SU-DHL-6 (cell line): ENCODE measurements at regions not wholly inside any gene's neighbourhood (a gene's known extent, or its start where the extent isn't known, plus 50 kb on each side); places are given as distances from the start of the nearest gene placed in this dataset.

ENCODE experiments used
- H2AFZ ChIP-seq: fragments of 200-600 bp; sonication (generic); 2 replicates; pipeline ENCODE4 v1.6.1; 2014; ENCODE audit warnings: low read depth, mild to moderate bottlenecking, moderate library complexity, mixed read lengths, antibody characterized with exemption, low read length; ENCODE audit not compliant: severe bottlenecking
- H3F3A ChIP-seq: fragments of 200-600 bp; shearing (Covaris generic); 2 replicates; pipeline ENCODE4 v1.6.0; 2016; ENCODE audit warnings: antibody characterized with exemption, mild to moderate bottlenecking; ENCODE audit not compliant: insufficient read depth
- H3K27ac ChIP-seq: fragments of 200-600 bp; sonication (generic); 2 replicates; pipeline ENCODE4 v1.5.1; 2016; ENCODE audit warnings: low read depth, mild to moderate bottlenecking, low read length, moderate library complexity, mixed read lengths
- H3K27me3 ChIP-seq: fragments of 200-600 bp; sonication (generic), shearing (Covaris generic); 2 replicates; pipeline ENCODE4 v1.6.0; 2014; ENCODE audit warnings: mild to moderate bottlenecking, low read length
- H3K36me3 ChIP-seq: fragments of 200-600 bp; sonication (generic); 2 replicates; pipeline ENCODE4 v1.6.1; 2014; ENCODE audit warnings: mild to moderate bottlenecking, low read length, mixed read lengths
- H3K4me2 ChIP-seq: fragments of 300-600, 200-600 bp; shearing (Covaris generic), sonication (generic); 2 replicates; pipeline ENCODE4 v1.6.0; 2014; ENCODE audit warnings: low read length, low read depth, mild to moderate bottlenecking; ENCODE audit not compliant: poor library complexity, severe bottlenecking
- H3K4me3 ChIP-seq: fragments of 200-600 bp; sonication (generic); 2 replicates; pipeline ENCODE4 v1.5.1; 2014; ENCODE audit warnings: antibody characterized with exemption, low read length, mild to moderate bottlenecking, mixed read lengths; ENCODE audit not compliant: insufficient read depth, poor library complexity, severe bottlenecking
- H3K79me2 ChIP-seq: fragments of 200-600 bp; sonication (generic); 2 replicates; pipeline ENCODE4 v1.6.1; 2014; ENCODE audit warnings: mild to moderate bottlenecking, low read length, moderate library complexity; ENCODE audit not compliant: insufficient read depth
- H3K9ac ChIP-seq: fragments of 200-600 bp; sonication (generic); 2 replicates; pipeline ENCODE4 v1.7.0; 2014; ENCODE audit warnings: mild to moderate bottlenecking, low read length
- H3K9me2 ChIP-seq: fragments of 200-600 bp; sonication (generic); replicated peaks from 2 replicates; pipeline ENCODE4 v1.6.1; 2014; ENCODE audit warnings: low read length; ENCODE audit not compliant: insufficient read depth
- H3K9me3 ChIP-seq: fragments of 200-600 bp; sonication (generic); 2 replicates; pipeline ENCODE4 v1.6.1; 2014; ENCODE audit warnings: low read length, mixed read lengths; ENCODE audit not compliant: insufficient read depth
- H4K20me1 ChIP-seq: fragments of 200-600 bp; sonication (generic); 2 replicates; pipeline ENCODE4 v1.6.1; 2014; ENCODE audit warnings: low read depth, mild to moderate bottlenecking, antibody characterized with exemption, low read length, moderate library complexity, mixed read lengths
- EZH2phosphoT487 ChIP-seq: fragments of 200-600 bp; sonication (generic), shearing (Covaris generic); conservative IDR thresholded peaks from 2 replicates; pipeline ENCODE4 v1.6.1; 2018; ENCODE audit warnings: mild to moderate bottlenecking, antibody characterized with exemption, low read length, moderate library complexity, mixed read lengths
- TF ChIP-seq, protein P1 (sequence below): fragments of 200-600 bp; sonication (generic); IDR thresholded peaks from one replicate; pipeline ENCODE4 v1.5.1; 2017; ENCODE audit warnings: antibody characterized with exemption, mild to moderate bottlenecking, low read length, moderate library complexity; ENCODE audit not compliant: insufficient read depth, poor library complexity, severe bottlenecking

DNA sequence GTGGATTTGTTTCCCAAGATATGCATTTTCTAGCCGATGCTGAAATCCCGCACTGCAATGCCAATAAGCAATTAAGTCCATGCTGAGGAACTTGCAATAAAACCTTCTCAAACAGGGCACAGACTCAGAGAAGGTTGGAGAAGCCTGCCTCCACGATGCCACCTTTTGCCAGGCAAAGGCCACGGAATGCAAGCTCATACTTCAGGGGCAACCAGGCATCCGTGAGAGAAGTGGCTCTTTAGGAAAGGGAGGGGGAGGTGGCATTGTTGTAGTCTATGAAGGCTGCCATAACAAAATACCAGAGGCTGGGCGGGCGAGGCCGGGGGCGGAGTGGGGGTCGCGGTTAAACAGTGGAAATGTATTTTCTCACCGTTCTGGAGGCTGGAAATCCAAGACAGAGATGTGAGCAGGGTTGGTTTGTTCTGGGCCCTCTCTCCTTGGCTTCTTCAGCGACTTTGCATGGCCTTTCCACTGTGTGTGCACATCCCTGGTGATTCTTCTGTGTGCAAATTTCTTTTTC lies 689.5 kb downstream of the VRK1 start:
- Histone ChIP-seq H4K20me1 (no peaks in the 10 kb centered on the region), H3K27me3 (peaks cover 4% of the 10 kb centered on the region; the same call in 1 of the 2 replicates), H2AFZ (no peak overlapping the region), H3K9me2 (no peaks in the 10 kb centered on the region), H3K79me2 (no peaks in the 10 kb centered on the region), H3K4me3 (no peak overlapping the region), H3K4me2 (no peak overlapping the region), H3K9me3 (no peaks in the 10 kb centered on the region), H3K9ac (no peak overlapping the region), H3K27ac (no peak overlapping the region), H3F3A (no peaks in the 10 kb centered on the region), H3K36me3 (no peaks in the 10 kb centered on the region)
- no peak for TF ChIP-seq EZH2phosphoT487
- TF ChIP-seq, protein P1, sequence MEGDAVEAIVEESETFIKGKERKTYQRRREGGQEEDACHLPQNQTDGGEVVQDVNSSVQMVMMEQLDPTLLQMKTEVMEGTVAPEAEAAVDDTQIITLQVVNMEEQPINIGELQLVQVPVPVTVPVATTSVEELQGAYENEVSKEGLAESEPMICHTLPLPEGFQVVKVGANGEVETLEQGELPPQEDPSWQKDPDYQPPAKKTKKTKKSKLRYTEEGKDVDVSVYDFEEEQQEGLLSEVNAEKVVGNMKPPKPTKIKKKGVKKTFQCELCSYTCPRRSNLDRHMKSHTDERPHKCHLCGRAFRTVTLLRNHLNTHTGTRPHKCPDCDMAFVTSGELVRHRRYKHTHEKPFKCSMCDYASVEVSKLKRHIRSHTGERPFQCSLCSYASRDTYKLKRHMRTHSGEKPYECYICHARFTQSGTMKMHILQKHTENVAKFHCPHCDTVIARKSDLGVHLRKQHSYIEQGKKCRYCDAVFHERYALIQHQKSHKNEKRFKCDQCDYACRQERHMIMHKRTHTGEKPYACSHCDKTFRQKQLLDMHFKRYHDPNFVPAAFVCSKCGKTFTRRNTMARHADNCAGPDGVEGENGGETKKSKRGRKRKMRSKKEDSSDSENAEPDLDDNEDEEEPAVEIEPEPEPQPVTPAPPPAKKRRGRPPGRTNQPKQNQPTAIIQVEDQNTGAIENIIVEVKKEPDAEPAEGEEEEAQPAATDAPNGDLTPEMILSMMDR: no peak

DNA sequence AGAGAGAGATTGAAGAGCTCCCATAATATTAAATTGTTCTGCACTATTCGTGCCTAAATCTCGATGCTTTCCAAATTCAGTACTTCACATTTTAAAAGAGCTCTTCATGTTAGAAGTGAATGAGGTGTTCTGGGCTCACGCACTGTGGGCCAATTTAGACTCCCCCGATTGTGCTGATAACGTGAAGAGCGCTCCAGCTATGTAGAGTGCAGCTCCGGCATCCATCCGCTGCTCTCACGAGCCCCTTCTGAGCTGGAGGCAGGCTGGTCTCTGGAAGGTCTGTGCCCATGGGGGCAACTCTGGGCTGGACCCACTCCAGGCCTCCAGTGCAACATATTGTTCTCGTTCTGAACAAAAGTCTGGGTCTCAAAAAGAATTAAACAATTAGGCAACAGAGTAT lies 692.6 kb downstream of the VRK1 start:
- Histone ChIP-seq H3F3A (no peaks in the 10 kb centered on the region), H3K9ac (no peak overlapping the region), H3K79me2 (no peaks in the 10 kb centered on the region), H3K27me3 (peaks cover 4% of the 10 kb centered on the region; the same call in 1 of the 2 replicates), H3K36me3 (no peaks in the 10 kb centered on the region), H3K9me2 (no peaks in the 10 kb centered on the region), H2AFZ (no peak overlapping the region), H3K9me3 (0 out of 2 replicates have a peak, but pooled peaks cover 4% of the 10 kb centered on the region), H4K20me1 (no peaks in the 10 kb centered on the region), H3K27ac (no peak overlapping the region), H3K4me3 (no peak overlapping the region), H3K4me2 (no peak overlapping the region)
- TF ChIP-seq, protein P1: no peak
- no peak for TF ChIP-seq EZH2phosphoT487

DNA sequence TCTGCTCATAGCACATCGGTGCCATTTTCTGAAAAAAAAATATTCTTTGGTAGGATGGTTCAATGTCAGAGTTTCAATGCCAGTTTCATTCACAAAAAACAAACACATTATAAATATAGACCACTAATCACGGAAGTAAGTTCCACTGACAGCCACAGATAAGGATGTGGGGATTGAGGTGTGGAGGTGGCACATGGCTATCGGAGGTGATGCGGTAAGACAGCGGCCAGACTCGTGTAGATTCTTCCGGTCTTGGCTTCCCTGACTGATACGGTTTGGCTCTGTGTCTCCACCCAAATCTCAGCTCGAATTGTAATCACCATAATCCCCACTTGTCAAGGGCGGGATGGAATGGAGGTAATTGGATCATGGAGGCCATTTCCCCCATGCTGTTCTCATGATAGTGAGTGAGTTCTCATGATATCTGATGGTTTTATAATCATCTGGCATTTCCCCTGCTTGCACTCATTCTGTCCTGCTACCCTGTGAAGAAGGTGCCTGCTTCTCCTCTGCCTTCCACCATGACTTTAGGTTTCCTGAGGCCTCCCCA lies 693.4 kb downstream of the VRK1 start:
- no peak overlapping the region for H3K4me3 ChIP-seq
- no peak for TF ChIP-seq EZH2phosphoT487
- TF ChIP-seq, protein P1: no peak
- 0 out of 2 replicates have a peak, but pooled peaks cover 4% of the 10 kb centered on the region for H3K9me3 ChIP-seq
- no peaks in the 10 kb centered on the region for H3F3A ChIP-seq
- H3K27me3 ChIP-seq: peaks cover 4% of the 10 kb centered on the region; the same call in 1 of the 2 replicates
- H3K79me2 ChIP-seq: no peaks in the 10 kb centered on the region
- no peak overlapping the region for H3K27ac ChIP-seq
- H3K9ac ChIP-seq: no peak overlapping the region
- H4K20me1 ChIP-seq: no peaks in the 10 kb centered on the region
- H3K36me3 ChIP-seq: no peaks in the 10 kb centered on the region
- H2AFZ ChIP-seq: no peak overlapping the region
- H3K9me2 ChIP-seq: no peaks in the 10 kb centered on the region
- H3K4me2 ChIP-seq: no peak overlapping the region
